ENCODE measurements at regions not wholly inside any gene's neighbourhood (a gene's known extent, or its start where the extent isn't known, plus 50 kb on each side); places are given as distances from the start of the nearest gene placed in this dataset.

DNA sequence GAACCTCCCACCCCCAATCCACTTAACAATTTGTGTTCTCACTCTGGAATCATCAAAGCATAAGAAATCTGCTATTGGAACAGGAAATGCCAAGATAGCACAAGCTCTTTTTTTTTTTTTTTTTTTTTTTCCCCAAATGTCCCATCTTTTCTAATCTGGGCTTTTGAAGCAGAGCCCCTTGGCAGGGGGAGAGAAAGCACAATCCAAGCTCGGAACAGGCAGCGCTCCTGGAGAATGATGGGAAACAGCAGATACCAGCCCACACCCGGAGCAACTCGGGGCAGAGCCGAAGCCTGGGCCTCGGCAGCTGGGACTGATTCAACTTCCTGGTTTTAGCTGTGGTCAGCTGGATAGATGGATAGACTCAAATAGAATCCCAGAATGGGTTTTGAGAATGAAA lies 235.1 kb downstream of the QDPR start:
- Histone ChIP-seq H3K9me3 (ENCODE audit: control insufficient read depth in 1 of 2, insufficient read depth in 1 of 2, low read length in 2 of 2) (no peaks in the 10 kb centered on the region), H3K27ac (ENCODE audit: low read depth in 1 of 2, low read length in 2 of 2) (no peak overlapping the region), H3K4me1 (ENCODE audit: insufficient read depth, low read length) (no peaks in the 10 kb centered on the region), H3K4me3 (ENCODE audit: low read length) (no peak overlapping the region), H3K27me3 (ENCODE audit: control insufficient read depth in 1 of 2, insufficient read depth in 2 of 2, low read length in 2 of 2) (no peaks in the 10 kb centered on the region), H3K36me3 (ENCODE audit: insufficient read depth, low read length) (no peaks in the 10 kb centered on the region)
- H3K4me1 Mint-ChIP-seq (ENCODE audit: low read depth) = no peaks in the 10 kb centered on the region
- CTCF ChIA-PET = no interaction called here
- H3K27me3 Mint-ChIP-seq = peaks cover 6% of the 10 kb centered on the region
- no peak for ATAC-seq (ENCODE audit: poor library complexity)
- H3K36me3 Mint-ChIP-seq (ENCODE audit: low read depth) = no peaks in the 10 kb centered on the region
- TF ChIP-seq CTCF (IDR thresholded peaks at IDR 0.05) = no peak
- H3K4me3 Mint-ChIP-seq = no peak overlapping the region
- DNase-seq = no peak
- no peaks in the 10 kb centered on the region for H3K9me3 Mint-ChIP-seq
- POLR2A ChIA-PET = no interaction called here
- no peak overlapping the region for H3K27ac Mint-ChIP-seq
- intact Hi-C loops (cut with DNase I, micrococcal nuclease) = no loop called here

GRCh38 chr4:17275836-17276235 lies 236.1 kb downstream of the QDPR start:
- Histone ChIP-seq H3K36me3 (ENCODE audit: insufficient read depth, low read length) (no peaks in the 10 kb centered on the region), H3K4me3 (ENCODE audit: low read length) (no peak overlapping the region), H3K9me3 (ENCODE audit: control insufficient read depth in 1 of 2, insufficient read depth in 1 of 2, low read length in 2 of 2) (no peaks in the 10 kb centered on the region), H3K27ac (ENCODE audit: low read depth in 1 of 2, low read length in 2 of 2) (no peak overlapping the region), H3K27me3 (ENCODE audit: control insufficient read depth in 1 of 2, insufficient read depth in 2 of 2, low read length in 2 of 2) (no peaks in the 10 kb centered on the region), H3K4me1 (ENCODE audit: insufficient read depth, low read length) (no peaks in the 10 kb centered on the region)
- Mint-ChIP-seq H3K36me3 (ENCODE audit: low read depth) (no peaks in the 10 kb centered on the region), H3K9me3 (no peaks in the 10 kb centered on the region), H3K4me3 (no peak overlapping the region), H3K4me1 (ENCODE audit: low read depth) (no peaks in the 10 kb centered on the region), H3K27me3 (peaks cover 6% of the 10 kb centered on the region), H3K27ac (no peak overlapping the region)
- POLR2A ChIA-PET = no interaction called here
- ATAC-seq (ENCODE audit: poor library complexity) (no peak), DNase-seq (no peak)
- TF ChIP-seq CTCF (IDR thresholded peaks at IDR 0.05) = no peak
- intact Hi-C loops (cut with DNase I, micrococcal nuclease) = no loop called here
- CTCF ChIA-PET = no interaction called here

GRCh38 chr4:17273047-17273446 lies 238.8 kb downstream of the QDPR start:
- Mint-ChIP-seq H3K9me3 (no peaks in the 10 kb centered on the region), H3K4me3 (no peak overlapping the region), H3K27ac (no peak overlapping the region), H3K27me3 (peaks cover 30% of the 10 kb centered on the region), H3K36me3 (ENCODE audit: low read depth) (no peaks in the 10 kb centered on the region), H3K4me1 (ENCODE audit: low read depth) (no peaks in the 10 kb centered on the region)
- TF ChIP-seq CTCF (IDR thresholded peaks at IDR 0.05) = no peak
- ATAC-seq (ENCODE audit: poor library complexity) (no peak), DNase-seq (no peak)
- intact Hi-C loops (cut with DNase I, micrococcal nuclease) = no loop called here
- no peaks in the 10 kb centered on the region for H3K4me1 ChIP-seq (ENCODE audit: insufficient read depth, low read length)
- no peak overlapping the region for H3K27ac ChIP-seq (ENCODE audit: low read depth in 1 of 2, low read length in 2 of 2)
- POLR2A ChIA-PET = no interaction called here
- H3K4me3 ChIP-seq (ENCODE audit: low read length) = no peak overlapping the region
- H3K27me3 ChIP-seq (ENCODE audit: control insufficient read depth in 1 of 2, insufficient read depth in 2 of 2, low read length in 2 of 2) = peaks cover 0 to 3% of the 10 kb centered on the region in 2 experiments
- CTCF ChIA-PET = no interaction called here
- H3K9me3 ChIP-seq (ENCODE audit: control insufficient read depth in 1 of 2, insufficient read depth in 1 of 2, low read length in 2 of 2) = no peaks in the 10 kb centered on the region
- no peaks in the 10 kb centered on the region for H3K36me3 ChIP-seq (ENCODE audit: insufficient read depth, low read length)

Data from CD4-positive, alpha-beta T cell (primary cell).